Esophagus squamous epithelium (tissue), 4 donors: ENCODE measurements at regions not wholly inside any gene's neighbourhood (a gene's known extent, or its start where the extent isn't known, plus 50 kb on each side); places are given as distances from the start of the nearest gene placed in this dataset.

ENCODE experiments used
- POLR2A ChIP-seq, 4 donors: fragments of 450-650 bp; IDR thresholded peaks; one replicate each; pipeline ENCODE4 v1.6.1; 2017; ENCODE audit warnings: antibody characterized with exemption in 4 of 4, mild to moderate bottlenecking in 4 of 4, moderate library complexity in 3 of 4
- TF ChIP-seq, protein P1 (sequence below), 6 experiments: fragments of 450-650 bp in 4 of 6; fragments of 200-600 bp in 2 of 6; sonication (generic) in 2 of 6; IDR thresholded peaks; one replicate each; pipeline ENCODE4 v1.5.1; 2016 to 2019; ENCODE audit warnings: antibody characterized with exemption in 6 of 6, mild to moderate bottlenecking in 4 of 6, moderate library complexity in 4 of 6

- no peak for TF ChIP-seq POLR2A (IDR thresholded peaks at IDR 0.05)
- TF ChIP-seq, protein P1, sequence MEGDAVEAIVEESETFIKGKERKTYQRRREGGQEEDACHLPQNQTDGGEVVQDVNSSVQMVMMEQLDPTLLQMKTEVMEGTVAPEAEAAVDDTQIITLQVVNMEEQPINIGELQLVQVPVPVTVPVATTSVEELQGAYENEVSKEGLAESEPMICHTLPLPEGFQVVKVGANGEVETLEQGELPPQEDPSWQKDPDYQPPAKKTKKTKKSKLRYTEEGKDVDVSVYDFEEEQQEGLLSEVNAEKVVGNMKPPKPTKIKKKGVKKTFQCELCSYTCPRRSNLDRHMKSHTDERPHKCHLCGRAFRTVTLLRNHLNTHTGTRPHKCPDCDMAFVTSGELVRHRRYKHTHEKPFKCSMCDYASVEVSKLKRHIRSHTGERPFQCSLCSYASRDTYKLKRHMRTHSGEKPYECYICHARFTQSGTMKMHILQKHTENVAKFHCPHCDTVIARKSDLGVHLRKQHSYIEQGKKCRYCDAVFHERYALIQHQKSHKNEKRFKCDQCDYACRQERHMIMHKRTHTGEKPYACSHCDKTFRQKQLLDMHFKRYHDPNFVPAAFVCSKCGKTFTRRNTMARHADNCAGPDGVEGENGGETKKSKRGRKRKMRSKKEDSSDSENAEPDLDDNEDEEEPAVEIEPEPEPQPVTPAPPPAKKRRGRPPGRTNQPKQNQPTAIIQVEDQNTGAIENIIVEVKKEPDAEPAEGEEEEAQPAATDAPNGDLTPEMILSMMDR (IDR thresholded peaks at IDR 0.05) = no peak
Measured at GRCh38 chr2:190746971-190747761, 98.3 kb downstream of the NAB1 start.
